GM23248 (cell line): ENCODE measurements at regions not wholly inside any gene's neighbourhood (a gene's known extent, or its start where the extent isn't known, plus 50 kb on each side); places are given as distances from the start of the nearest gene placed in this dataset.

ENCODE experiments used
- EZH2 ChIP-seq: fragments of 200-600 bp; sonication (generic); IDR thresholded peaks from 2 replicates; pipeline ENCODE4 v1.6.1; 2018; ENCODE audit warnings: antibody characterized with exemption, mild to moderate bottlenecking; ENCODE audit not compliant: insufficient read depth, poor library complexity, severe bottlenecking
- EZH2phosphoT487 ChIP-seq: fragments of 200-600 bp; sonication (generic); IDR thresholded peaks from 2 replicates; pipeline ENCODE4 v1.6.1; 2018; ENCODE audit warnings: antibody characterized with exemption, moderate library complexity, mild to moderate bottlenecking, low read depth; ENCODE audit not compliant: insufficient read depth

DNA sequence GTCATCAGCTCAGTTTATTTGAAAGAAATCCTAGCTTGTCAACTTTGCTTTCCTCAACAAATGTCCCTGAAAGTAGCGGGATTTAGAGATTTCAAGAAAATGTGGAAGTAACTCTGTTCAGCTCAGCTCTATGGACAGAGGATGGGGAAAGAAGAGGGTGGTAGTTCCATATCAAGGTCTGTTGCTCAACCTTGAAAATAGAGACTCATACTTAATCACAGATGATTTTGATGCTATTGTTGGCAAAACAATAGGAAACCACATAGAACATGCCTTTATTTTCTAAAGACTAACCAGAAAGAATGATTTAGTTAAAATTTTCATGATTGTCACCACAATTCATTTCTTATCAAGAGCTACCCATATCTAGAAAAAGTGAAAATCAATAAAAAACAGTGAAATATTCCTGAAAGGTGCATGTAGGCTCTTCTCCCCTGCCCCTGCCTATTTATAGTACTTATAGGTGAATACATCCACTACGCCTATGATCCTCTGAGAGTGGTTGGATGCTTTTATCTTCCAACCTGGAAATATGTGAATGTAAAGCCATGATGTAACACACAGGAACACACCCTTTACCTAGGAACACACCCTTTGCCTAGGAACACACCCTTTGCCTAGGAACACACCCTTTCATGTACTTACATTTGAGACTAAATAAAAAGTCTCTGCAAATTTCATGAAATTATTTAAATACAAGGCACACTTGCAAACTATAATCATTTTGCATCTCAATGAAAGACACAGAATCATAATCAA, 65.8 kb downstream of the ETAA1 start:
- TF ChIP-seq EZH2 (no peak), EZH2phosphoT487 (no peak)
